ENCODE measurements at regions not wholly inside any gene's neighbourhood (a gene's known extent, or its start where the extent isn't known, plus 50 kb on each side); places are given as distances from the start of the nearest gene placed in this dataset.

DNA sequence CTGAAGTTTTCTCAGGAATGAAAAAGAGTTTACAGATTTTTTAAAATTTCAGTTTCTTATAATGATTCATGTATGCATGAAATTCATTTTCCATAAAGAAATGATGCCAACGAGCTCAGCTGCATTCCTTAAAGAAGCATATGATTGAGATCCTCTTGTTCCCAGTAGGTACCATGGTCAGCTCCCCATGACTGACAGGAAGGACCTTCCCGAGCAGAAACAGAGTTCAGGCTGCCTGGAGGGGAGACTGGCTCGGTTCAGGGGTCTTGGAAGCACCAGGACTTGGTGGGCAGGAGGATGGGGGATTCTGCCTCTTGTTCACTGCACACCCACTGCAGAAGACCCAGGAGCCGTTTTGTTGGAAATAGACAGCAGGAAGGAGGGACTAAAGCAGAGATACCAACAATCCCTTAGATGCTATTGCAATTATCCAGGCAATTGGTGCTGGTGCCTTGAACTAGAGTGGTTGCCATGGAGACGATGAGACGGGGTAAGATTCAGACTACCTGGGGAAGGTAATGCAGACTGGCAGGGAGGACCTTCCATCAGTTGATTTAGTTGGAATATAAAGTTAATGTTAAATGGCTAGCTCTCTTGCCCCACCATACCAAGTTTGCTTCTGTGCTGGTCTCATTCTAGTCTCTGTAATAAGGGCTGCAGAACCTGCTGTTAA, 447.8 kb downstream of the MTRR start:
- TF ChIP-seq CTCF (optimal IDR thresholded peaks at IDR 0.05 in 1 of 3, IDR thresholded peaks at IDR 0.05 in 1 of 3, conservative IDR thresholded peaks at IDR 0.05 in 1 of 3; ENCODE audit: extremely low read depth in 1 of 3, insufficient read depth in 2 of 3, low read length in 3 of 3) (no peak), EZH2 (IDR thresholded peaks at IDR 0.05; ENCODE audit: low read length) (no peak)

Data from keratinocyte (primary cell).